ENCODE measurements at regions not wholly inside any gene's neighbourhood (a gene's known extent, or its start where the extent isn't known, plus 50 kb on each side); places are given as distances from the start of the nearest gene placed in this dataset.

DNA sequence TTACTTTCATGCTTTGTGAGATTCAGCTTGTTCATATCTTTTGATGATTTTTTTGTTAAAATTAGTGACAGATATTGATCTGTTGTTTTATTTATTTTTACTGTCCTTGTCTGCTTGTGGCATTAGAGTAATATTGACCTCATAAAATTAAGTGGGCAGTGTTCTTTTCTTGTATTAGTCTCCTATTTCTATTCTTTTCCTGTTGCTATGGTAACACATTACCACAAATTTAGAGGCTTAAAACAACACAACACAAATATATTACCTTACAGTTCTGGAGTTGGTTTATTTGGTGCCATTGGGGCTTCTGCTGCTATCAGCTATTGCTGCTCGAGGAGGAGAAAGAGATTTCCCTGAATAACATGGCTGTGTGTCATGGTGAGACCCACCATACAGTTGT, 135.7 kb downstream of the C1orf94 start:
- no peaks in the 10 kb centered on the region; the same call in 1 of the 2 replicates for H3K9me3 ChIP-seq (replicated peaks)
- no peaks in the 10 kb centered on the region for H3K4me1 ChIP-seq
- H3K27me3 ChIP-seq, result no peaks in the 10 kb centered on the region
- H3K4me3 ChIP-seq, result no peak overlapping the region
- no peak for DNase-seq
- no peak overlapping the region for H3K27ac ChIP-seq
- no peaks in the 10 kb centered on the region for H3K36me3 ChIP-seq

DNA sequence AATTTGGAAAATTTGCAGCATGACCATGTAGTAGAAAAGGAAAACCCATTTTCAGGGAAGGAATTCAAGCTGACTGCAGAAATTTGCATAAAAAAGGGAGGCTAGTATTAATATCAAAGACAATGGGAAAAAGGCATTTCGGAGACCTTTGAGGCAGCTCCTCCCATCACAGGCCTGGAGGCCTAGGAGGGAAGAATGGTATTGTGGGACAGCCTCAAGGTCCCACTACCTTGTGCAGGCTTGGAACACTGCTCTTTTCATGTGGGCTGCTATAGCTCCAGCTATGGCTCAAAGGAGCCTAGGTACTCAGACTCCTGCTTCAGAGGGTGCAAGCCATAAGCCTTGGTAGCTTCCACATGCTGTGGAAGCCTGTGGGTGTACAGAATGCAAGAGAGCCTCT, 139.3 kb downstream of the C1orf94 start:
- no peaks in the 10 kb centered on the region for H3K4me1 ChIP-seq
- no peaks in the 10 kb centered on the region; the same call in 1 of the 2 replicates for H3K9me3 ChIP-seq (replicated peaks)
- H3K4me3 ChIP-seq, result no peak overlapping the region
- H3K27ac ChIP-seq, result no peak overlapping the region
- no peaks in the 10 kb centered on the region for H3K27me3 ChIP-seq
- no peaks in the 10 kb centered on the region for H3K36me3 ChIP-seq
- DNase-seq, result no peak

DNA sequence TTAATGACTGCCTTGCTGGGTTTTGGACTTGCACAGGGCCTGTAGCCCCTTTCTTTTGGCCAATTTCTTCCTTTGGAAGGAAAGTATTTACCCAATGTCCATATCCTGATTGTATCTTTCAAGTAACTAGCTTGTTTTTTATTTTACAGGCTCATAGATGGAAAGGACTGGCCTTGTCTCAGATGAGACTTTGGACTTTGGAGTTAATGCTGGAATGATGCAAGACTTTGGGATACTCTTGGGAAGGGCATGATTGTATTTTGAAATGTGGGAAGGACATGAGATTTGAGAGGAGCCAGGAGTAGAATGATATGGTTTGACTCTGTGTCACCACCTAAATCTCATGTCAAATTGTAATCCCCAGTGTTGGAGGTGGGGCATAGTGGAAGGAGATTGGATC, 140.1 kb downstream of the C1orf94 start:
- DNase-seq, result no peak
- H3K4me1 ChIP-seq, result no peaks in the 10 kb centered on the region

DNA sequence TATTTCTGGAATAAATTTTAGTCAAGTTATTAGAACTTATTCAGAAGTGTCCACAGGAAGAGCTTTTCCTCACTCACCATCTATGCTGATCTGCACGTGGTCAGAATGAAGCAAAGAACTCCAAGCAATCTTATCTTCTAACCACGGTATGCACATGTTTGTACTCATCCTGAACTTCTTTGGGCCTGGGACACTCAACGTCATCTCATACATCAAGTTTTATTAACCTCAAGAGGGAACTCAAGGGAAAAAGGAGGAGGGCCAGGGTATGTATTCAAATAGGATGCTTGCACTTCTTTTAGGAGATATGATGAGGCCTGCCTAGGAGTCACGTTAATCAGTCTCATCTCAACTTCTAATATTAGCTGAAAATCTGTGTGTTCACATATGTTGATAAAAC, 142.5 kb downstream of the C1orf94 start:
- DNase-seq, result no peak
- Histone ChIP-seq H3K9me3 (replicated peaks) (no peaks in the 10 kb centered on the region), H3K36me3 (no peaks in the 10 kb centered on the region), H3K4me3 (no peak overlapping the region), H3K27me3 (no peaks in the 10 kb centered on the region), H3K4me1 (no peaks in the 10 kb centered on the region), H3K27ac (no peak overlapping the region)

More for the DNA sequence above, 140.1 kb downstream of the C1orf94 start:
- no peaks in the 10 kb centered on the region for H3K9me3 ChIP-seq (replicated peaks)
- no peaks in the 10 kb centered on the region for H3K36me3 ChIP-seq
- H3K27me3 ChIP-seq, result no peaks in the 10 kb centered on the region
- no peak overlapping the region for H3K27ac ChIP-seq
- H3K4me3 ChIP-seq, result no peak overlapping the region

- peak in 1 of 2 experiments; percentile 18 for DNase-seq
- no peaks in the 10 kb centered on the region for H3K4me1 ChIP-seq
- H3K27me3 ChIP-seq, result no peaks in the 10 kb centered on the region
- no peaks in the 10 kb centered on the region for H3K36me3 ChIP-seq
- no peaks in the 10 kb centered on the region for H3K9me3 ChIP-seq (replicated peaks)
- no peak overlapping the region for H3K4me3 ChIP-seq
- H3K27ac ChIP-seq, result no peak overlapping the region
Measured at GRCh38 chr1:34320053-34320669, 143.5 kb downstream of the C1orf94 start.

DNA sequence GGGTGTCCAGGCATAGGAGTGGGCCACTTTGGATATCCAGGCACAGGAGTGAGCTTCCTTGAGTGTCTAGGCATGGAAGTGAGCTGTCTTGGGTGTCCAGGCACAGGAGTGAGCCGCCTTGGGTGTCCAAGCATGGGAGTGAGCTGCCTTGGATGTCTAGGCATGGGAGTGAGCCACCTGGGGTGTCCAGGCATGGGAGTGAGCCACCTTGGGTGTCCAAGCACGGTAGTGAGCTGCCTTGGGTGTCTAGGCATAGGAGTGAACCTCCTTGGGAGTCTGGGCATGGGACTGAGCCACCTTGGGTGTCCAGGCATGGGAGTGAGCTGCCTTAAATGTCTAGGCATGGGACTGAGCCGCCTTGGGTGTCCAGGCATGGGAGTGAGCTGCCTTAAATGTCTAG, 146.3 kb downstream of the C1orf94 start:
- Histone ChIP-seq H3K27ac (no peak overlapping the region), H3K4me3 (no peak overlapping the region), H3K36me3 (no peaks in the 10 kb centered on the region), H3K9me3 (replicated peaks) (no peaks in the 10 kb centered on the region), H3K4me1 (no peaks in the 10 kb centered on the region), H3K27me3 (no peaks in the 10 kb centered on the region)
- no peak for DNase-seq

- H3K27ac ChIP-seq, result no peak overlapping the region
- peaks cover 2% of the 10 kb centered on the region for H3K4me1 ChIP-seq
- no peak overlapping the region for H3K4me3 ChIP-seq
- H3K9me3 ChIP-seq (replicated peaks), result no peaks in the 10 kb centered on the region
- no peaks in the 10 kb centered on the region for H3K36me3 ChIP-seq
- DNase-seq, result no peak
- no peaks in the 10 kb centered on the region for H3K27me3 ChIP-seq
Measured at GRCh38 chr1:34324879-34325440, 148.3 kb downstream of the C1orf94 start.

- Histone ChIP-seq H3K9me3 (replicated peaks) (no peaks in the 10 kb centered on the region), H3K27me3 (no peaks in the 10 kb centered on the region), H3K27ac (no peak overlapping the region), H3K36me3 (no peaks in the 10 kb centered on the region), H3K4me3 (no peak overlapping the region), H3K4me1 (peaks cover 6% of the 10 kb centered on the region)
- no peak for DNase-seq
Measured at GRCh38 chr1:34328281-34328799, 151.6 kb downstream of the C1orf94 start.

- H3K4me1 ChIP-seq, result peaks cover 6% of the 10 kb centered on the region
- no peaks in the 10 kb centered on the region for H3K9me3 ChIP-seq (replicated peaks)
- no peak overlapping the region for H3K4me3 ChIP-seq
- H3K27ac ChIP-seq, result no peak overlapping the region
- DNase-seq, result peak; percentile 55 to 77
- no peaks in the 10 kb centered on the region for H3K27me3 ChIP-seq
- no peaks in the 10 kb centered on the region for H3K36me3 ChIP-seq
Measured at GRCh38 chr1:34330061-34330460, 153.4 kb downstream of the C1orf94 start.

- H3K27ac ChIP-seq, result no peak overlapping the region
- peaks cover 6% of the 10 kb centered on the region for H3K4me1 ChIP-seq
- H3K4me3 ChIP-seq, result no peak overlapping the region
- no peaks in the 10 kb centered on the region for H3K9me3 ChIP-seq (replicated peaks)
- no peaks in the 10 kb centered on the region for H3K36me3 ChIP-seq
- no peak for DNase-seq
- no peaks in the 10 kb centered on the region for H3K27me3 ChIP-seq
Measured at GRCh38 chr1:34331020-34331926, 154.6 kb downstream of the C1orf94 start.

DNA sequence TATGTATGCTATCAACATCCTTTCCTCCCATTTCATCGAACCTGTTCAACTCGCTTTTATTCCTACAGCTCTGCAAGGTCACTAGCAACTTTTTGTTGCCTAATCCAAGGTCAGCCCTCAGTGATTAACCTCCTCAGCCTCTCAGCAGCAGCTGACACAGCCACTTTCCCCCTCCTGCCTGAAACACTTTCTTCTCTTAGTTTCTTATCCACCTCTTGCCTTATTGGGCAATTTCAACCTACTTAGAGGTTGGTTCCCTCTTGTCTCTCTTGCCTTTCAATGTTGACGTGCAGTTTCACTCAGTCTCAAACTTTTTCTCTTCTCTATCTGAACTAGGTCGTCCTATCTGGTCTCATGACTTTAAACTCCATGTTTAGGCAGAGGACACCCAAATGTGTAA, 156.3 kb downstream of the C1orf94 start:
- Histone ChIP-seq H3K4me3 (no peak overlapping the region), H3K9me3 (replicated peaks) (no peaks in the 10 kb centered on the region), H3K36me3 (no peaks in the 10 kb centered on the region), H3K27me3 (no peaks in the 10 kb centered on the region), H3K4me1 (peaks cover 6% of the 10 kb centered on the region), H3K27ac (no peak overlapping the region)
- no peak for DNase-seq

DNA sequence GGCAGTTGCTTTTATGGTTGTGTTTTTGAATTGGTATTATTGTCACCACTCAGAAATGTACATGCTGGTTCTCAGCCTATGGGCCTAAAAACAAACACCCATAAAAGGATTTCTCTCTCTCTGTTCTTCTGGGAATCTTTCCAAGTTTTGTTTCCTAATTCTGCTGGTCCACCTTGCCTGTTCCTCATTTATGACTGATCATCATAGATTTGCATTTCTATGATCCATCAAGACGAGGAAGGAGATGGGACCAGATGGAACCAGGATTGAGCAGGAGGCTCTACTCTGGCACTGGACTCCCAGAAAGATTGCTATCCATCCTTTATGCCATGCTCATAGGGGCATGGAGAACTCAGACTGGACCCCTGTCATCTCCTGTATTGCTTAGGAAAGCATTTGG, 162.2 kb downstream of the C1orf94 start:
- H3K9me3 ChIP-seq (replicated peaks), result no peaks in the 10 kb centered on the region
- H3K4me1 ChIP-seq, result no peaks in the 10 kb centered on the region
- no peaks in the 10 kb centered on the region for H3K27me3 ChIP-seq
- no peak for DNase-seq
- H3K36me3 ChIP-seq, result no peaks in the 10 kb centered on the region
- H3K4me3 ChIP-seq, result no peak overlapping the region
- no peak overlapping the region for H3K27ac ChIP-seq

DNA sequence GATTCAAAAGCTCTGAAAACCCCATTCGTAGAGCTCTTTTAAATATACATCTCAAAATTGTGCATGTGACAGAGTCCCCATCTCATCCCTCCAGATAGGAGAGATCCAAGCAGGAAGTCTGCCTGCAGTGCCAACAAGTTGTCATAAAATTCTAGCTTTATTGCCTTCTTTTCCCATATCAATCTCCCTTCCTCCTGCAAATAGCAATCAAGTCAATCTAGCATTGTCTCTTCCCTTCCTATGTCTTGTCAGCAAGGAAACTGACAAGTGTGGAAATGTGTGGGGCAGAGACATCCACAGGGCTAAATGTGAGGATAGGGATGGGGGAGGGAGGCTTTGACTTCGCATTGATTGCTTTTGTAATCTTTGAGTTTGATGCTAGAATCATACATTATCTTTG, 165.2 kb downstream of the C1orf94 start:
- H3K9me3 ChIP-seq (replicated peaks), result no peaks in the 10 kb centered on the region
- no peak overlapping the region for H3K4me3 ChIP-seq
- H3K27me3 ChIP-seq, result no peaks in the 10 kb centered on the region
- DNase-seq, result no peak
- H3K4me1 ChIP-seq, result no peaks in the 10 kb centered on the region
- H3K36me3 ChIP-seq, result no peaks in the 10 kb centered on the region
- no peak overlapping the region for H3K27ac ChIP-seq

DNA sequence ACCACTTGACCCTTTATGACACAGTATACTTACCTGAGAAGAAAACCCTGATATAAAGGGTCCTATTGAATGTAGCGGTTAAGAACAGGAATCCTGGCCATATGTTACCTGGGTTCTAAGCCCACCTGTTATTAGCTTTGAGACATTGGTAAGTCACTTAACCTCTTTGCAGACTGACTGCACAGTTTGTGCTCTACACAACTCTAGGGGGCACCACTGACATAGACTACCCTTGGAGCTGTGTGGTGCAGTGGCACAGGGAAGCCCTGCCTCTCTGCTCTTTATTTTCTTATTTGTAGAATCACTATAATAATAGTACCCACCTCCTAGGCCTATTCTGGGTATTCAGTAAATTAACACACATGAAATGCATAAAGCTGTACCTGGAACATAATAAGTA, 165.6 kb downstream of the C1orf94 start:
- Histone ChIP-seq H3K36me3 (no peaks in the 10 kb centered on the region), H3K9me3 (replicated peaks) (no peaks in the 10 kb centered on the region), H3K27me3 (no peaks in the 10 kb centered on the region), H3K4me1 (no peaks in the 10 kb centered on the region), H3K4me3 (no peak overlapping the region), H3K27ac (no peak overlapping the region)
- no peak for DNase-seq

- H3K4me3 ChIP-seq, result no peak overlapping the region
- no peak for DNase-seq
- H3K4me1 ChIP-seq, result no peaks in the 10 kb centered on the region
- no peaks in the 10 kb centered on the region for H3K36me3 ChIP-seq
- H3K27me3 ChIP-seq, result peaks cover 14% of the 10 kb centered on the region
- no peak overlapping the region for H3K27ac ChIP-seq
- no peaks in the 10 kb centered on the region for H3K9me3 ChIP-seq (replicated peaks)
Measured at GRCh38 chr1:34346128-34346527, 169.4 kb downstream of the C1orf94 start.

All from SJCRH30 (cell line).